ENCODE measurements at regions not wholly inside any gene's neighbourhood (a gene's known extent, or its start where the extent isn't known, plus 50 kb on each side); places are given as distances from the start of the nearest gene placed in this dataset.

- no peak for DNase-seq
Observed at GRCh38 chr5:175025077-175025476, 300.7 kb downstream of the MSX2 start.

- DNase-seq, result no peak
Observed at GRCh38 chr5:175021841-175022625, 297.7 kb downstream of the MSX2 start.

DNA sequence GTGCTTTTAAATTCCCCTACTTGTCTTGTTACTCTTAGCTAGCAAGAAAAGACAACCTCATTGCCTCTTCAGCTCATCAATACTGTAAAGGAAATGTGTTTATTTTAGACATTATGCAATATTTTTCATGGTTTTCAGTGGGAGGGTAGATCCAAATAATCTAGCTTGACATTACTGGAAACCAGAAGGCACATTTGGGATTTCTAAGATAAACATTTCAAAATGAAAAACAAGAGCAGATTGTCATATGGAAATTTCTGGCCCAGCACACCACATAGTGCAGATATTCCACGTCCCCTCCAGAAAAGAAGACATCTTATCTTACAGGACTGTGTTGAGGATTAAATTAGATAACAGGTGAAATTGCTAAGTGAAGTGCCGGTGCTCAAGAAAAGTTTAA is 296.9 kb downstream of the MSX2 start:
- DNase-seq, result no peak

GRCh38 chr5:175015028-175015685 is 290.8 kb downstream of the MSX2 start:
- no peak for DNase-seq

- no peak for DNase-seq
Observed at GRCh38 chr5:175013251-175013650, 288.9 kb downstream of the MSX2 start.

DNA sequence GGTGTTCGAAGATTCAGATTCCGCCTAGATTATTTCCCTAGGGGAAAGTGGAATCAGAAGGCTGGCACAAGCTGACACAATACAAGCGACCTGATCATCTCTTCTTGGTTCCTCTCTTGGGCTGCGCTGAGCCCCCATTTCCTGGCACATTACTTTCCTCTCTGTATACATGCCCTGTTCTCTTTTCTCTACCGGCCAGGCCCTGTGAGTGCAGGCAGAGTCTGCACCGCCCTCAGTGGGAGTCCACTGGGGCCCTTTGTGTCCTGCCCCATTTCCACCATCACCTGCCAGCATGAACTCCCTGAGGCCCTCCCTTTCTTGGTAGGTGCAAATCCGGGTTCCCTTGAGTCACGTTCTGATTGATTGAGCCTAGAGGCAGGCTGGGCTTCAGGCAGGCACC is 287.9 kb downstream of the MSX2 start:
- DNase-seq, result no peak

DNA sequence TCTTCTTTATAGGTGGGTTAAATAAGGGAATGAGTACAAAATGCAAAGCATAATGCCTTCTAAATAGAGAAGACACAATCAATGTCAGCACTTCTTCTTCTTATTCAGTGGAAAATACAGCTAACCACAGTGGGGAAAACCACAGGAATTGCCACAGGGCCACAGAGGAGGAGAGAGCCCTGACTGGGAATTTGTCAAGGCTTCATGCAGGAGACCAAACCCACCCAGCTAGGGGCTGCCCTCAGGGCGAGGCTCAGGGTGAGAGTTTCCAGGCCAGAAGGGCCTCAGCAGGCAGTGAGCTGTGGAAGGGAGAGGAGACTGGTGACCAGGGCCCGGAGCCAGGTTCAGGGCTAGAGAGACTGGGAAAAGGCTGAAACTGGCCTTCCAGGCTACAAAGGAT is 279.1 kb downstream of the MSX2 start:
- DNase-seq, result no peak

GRCh38 chr5:175001876-175002645 is 277.7 kb downstream of the MSX2 start:
- DNase-seq, result no peak

DNA sequence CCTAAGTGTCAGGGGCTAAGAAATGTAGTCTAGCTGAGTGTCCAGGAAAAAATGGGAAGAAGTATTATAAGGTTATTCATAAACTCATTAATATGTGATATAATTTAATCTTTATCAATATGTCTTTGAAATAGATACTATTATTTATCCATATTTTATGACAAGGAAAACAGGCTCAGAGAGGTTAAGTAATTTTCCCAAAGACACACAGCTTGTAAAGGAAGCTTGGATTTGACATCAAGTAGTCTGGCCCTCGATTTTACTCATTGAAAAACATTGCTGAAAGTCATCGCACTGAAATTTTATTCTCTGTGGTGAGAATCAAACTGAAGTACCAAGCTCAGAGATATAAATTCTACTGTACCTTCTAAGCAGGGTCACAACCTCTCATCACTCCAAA is 276.9 kb downstream of the MSX2 start:
- no peak for DNase-seq

DNA sequence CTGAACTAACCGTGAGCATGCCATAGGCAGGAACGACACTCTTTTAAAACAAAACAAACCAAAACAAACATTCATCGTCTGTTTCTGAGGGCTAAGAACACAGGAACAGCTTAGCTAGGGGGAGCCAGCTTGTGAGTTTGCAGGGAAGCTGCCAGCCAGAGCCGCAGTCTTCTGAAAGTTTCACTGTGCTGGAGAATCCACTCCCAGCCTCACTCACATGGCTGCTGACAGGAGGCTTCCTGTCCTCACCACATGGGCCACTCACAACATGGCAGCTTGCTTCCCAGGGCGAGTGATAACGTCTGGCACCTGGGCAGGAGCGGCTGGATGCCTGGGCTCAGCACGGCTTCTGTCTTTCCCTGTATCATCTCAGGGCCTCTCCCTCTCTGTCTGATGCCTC is 275.2 kb downstream of the MSX2 start:
- DNase-seq, result no peak

DNA sequence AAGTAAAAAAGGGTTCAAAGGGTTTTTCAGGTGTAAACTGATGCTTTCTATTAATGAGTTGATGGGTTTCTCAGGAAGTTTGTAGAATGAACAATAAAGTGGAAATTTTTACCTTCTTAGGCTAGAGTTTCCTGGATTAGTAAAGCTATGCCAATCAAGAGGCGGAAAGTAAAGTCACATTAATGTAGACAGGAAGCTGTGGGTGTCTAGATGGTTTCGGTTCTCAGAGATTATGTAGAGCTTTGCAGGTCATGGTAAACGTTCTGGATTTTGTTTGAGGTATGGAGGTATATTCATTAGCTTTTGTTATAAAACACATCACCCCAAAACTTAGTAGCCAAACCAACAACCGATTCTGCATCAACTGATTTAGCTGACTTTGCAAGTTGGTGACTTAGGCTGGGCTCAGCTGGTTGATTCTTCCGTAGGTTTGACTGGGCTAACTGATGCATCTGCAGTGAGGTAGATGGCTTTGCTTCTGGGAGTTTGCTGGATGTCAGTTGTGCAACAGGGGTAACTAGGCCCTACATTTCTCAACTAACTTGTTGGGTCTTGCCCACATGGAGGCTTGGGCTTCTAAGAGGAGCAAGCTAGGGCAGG is 273.8 kb downstream of the MSX2 start:
- no peak for DNase-seq

DNA sequence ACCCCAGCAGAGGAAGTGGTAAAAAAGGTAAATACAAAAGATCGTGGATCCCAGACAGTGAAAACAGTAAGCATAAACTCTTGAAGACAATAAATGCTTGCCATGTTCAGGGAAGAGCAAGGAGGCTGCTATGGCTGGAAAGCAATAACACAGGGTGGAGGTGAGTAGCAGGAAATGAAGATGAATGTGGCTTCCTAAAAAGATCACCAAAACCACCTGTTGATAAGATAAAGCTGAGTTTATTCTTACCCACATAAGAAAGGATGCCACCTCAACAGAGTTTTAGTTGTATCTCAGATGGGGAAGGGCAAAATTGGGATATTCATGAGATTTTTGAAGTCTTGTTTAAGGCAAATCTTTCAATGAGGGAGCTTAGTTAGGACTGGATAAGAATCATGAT is 273.3 kb downstream of the MSX2 start:
- DNase-seq, result no peak

DNA sequence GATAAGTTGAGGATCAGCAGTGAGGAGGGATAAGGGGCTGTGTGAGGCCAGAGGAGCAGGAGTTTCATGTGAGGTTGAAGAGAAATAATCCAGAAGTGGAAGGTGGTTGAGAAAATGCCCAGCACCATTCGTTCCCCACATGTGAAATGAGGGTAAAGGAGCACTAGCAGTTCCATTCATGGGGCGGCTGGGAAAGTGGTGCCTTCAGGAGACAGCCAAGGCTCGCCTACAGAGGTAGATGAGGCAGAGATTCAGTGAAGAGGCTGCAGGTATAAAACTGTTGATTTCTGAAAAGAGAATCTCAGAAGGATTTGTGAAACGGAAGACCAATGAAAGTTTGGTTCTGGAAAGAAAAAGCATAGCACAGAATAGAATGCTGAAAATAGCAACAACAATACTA is 272.6 kb downstream of the MSX2 start:
- no peak for DNase-seq

DNA sequence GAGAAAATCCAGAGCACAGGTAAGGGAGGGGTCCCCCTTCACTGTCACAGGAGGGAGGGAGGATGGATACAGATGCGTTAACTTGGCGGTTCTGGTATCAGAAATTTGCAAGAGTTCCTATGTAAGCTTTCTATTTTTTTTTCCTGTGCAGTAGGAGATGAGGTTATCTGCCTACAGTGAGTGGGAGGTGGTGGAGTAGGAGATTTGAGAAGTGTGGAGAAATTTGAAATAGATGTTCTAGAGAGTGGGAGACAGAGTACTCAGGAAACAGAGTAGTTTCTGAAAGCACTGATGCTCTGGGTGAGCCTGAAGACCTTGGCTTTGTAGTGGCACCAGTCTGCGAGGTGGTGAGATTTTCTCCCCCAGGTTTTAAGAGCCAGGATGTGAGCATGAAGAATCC is 271.4 kb downstream of the MSX2 start:
- DNase-seq, result no peak

- no peak for DNase-seq
Observed at GRCh38 chr5:174991847-174992246, 267.5 kb downstream of the MSX2 start.

DNA sequence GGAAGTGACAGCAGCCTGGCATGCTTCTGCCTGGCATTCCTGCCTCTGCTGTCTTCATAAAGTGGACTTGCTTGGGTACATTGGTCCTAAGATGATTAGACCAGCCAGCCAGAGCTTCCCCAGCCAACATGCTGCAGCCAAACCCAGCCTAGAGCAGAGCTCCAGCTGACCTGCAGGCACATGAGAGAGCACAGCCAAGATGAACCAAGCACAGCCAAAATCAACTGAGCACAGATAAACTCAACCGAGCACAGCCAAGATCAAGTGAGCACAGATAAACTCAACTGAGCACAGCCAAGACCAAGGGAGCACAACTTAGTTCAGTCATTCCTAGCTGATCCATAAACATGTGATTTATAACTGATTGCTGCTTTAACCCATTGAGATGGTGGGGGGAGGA is 266.5 kb downstream of the MSX2 start:
- no peak for DNase-seq

DNA sequence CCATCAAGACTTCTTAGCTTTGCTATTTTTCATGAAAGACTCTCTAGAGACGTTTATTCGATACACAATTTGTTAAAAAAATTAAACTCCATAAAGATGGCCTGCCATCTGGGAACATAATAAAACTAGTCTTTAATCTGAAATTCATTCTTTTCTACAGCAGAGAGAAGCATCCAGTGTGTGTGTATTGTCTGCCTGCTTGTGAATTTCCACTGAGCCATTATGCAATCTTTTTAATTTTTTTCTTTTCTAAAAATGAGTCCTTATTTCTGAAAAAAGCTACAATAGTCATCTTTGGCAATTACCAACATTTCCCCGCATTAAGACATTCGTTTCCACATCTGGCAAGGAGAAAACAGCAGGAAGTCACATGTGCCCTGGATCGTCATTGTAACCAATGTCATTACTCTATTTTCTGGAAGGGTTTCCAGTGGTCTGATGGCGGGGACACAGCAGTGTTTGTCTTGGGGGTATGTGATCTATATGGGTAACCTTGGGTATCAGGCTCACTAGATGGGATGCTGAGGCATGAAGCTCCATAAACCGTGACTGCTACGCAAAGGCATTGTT is 263.1 kb downstream of the MSX2 start:
- no peak for DNase-seq

GRCh38 chr5:174984863-174985262 is 260.5 kb downstream of the MSX2 start:
- DNase-seq, result no peak

DNA sequence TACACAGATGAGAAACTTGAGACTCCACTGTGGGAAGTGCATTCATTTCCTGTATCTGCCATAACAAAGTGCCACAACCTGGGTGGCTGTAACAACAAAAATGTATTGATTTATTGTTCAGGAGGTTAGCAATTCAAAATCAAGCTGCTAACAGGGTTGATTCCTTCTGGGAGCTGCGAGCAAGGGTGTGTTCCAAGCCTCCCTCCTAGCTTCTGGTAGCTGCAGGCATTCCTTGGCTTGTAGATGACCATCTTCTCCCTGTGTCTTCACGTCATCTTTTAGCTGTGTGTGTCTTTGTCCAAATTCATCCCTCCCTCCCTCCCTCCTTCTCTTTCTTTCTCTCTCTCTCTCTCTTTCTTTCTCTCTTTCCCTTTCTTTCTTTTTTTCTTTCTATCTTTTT is 258.1 kb downstream of the MSX2 start:
- no peak for DNase-seq

- no peak for DNase-seq
Observed at GRCh38 chr5:174981416-174981815, 257.0 kb downstream of the MSX2 start.

GRCh38 chr5:174980952-174981351 is 256.6 kb downstream of the MSX2 start:
- DNase-seq, result no peak

GRCh38 chr5:174972291-174972690 is 247.9 kb downstream of the MSX2 start:
- no peak for DNase-seq

DNA sequence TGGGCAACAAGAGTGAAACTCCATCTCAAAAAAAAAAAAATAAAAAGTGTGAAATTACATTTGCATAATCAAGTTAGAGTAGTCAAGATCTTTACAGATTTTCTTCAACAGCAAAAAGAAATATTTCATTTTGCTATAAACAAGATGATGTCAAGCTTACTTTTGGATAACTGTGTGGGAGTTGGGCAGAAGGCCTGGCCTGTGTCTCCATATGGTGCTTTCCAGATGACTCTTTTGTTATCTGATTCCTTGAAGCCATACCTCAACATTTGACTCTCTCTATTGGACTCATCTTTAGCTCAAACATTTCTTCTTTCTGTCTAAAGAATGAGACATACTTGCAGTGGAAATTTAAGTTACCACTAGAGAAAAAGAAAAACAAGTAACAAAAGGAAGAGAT is 246.8 kb downstream of the MSX2 start:
- no peak for DNase-seq

Measured in activated CD4-positive, alpha-beta T cell treated with anti-CD3 and anti-CD28 coated beads for 4 hours (primary cell).